ENCODE measurements at regions not wholly inside any gene's neighbourhood (a gene's known extent, or its start where the extent isn't known, plus 50 kb on each side); places are given as distances from the start of the nearest gene placed in this dataset.
A peak's percentile ranks its signal among the peaks of the same experiment; 100 is the strongest.

GRCh38 chr3:160057331-160057730, 68.7 kb downstream of the IL12A start:
- H3K9me3 ChIP-seq (ENCODE audit: insufficient read depth in 2 of 2, low read depth in 1 of 2, low read length in 1 of 2): peaks cover 0 to 7% of the 10 kb centered on the region in 2 experiments; a peak in 1 of 4 replicates
- TF ChIP-seq KDM1A (IDR thresholded peaks at IDR 0.05; ENCODE audit: borderline replicate concordance, low read length) (no peak), ZNF274 (IDR thresholded peaks at IDR 0.05; ENCODE audit: borderline replicate concordance, extremely low read depth, low read length) (no peak)
- no peak overlapping the region for H3K4ac ChIP-seq (replicated peaks; ENCODE audit: insufficient read length, low read depth, low read length)
- no peak overlapping the region for H3K4me3 ChIP-seq (ENCODE audit: extremely low read depth in 1 of 4, insufficient read depth in 2 of 4, low read depth in 3 of 4, low read length in 4 of 4)
- no peaks in the 10 kb centered on the region for H3K79me2 ChIP-seq (ENCODE audit: control insufficient read depth in 1 of 2, insufficient read depth in 2 of 2, low read length in 2 of 2)
- H2BK120ac ChIP-seq (replicated peaks; ENCODE audit: low read depth, low read length): no peak overlapping the region
- FAIRE-seq (peak; percentile 28), DNase-seq (ENCODE audit: low read depth in 1 of 2, low spot score in 2 of 2) (no peak)
- no peak overlapping the region for H3K56ac ChIP-seq (replicated peaks; ENCODE audit: insufficient read length, low read depth, low read length)
- H3K9ac ChIP-seq (replicated peaks in 1 of 4; ENCODE audit: extremely low read depth in 1 of 4, low read depth in 3 of 4, low read length in 3 of 4): no peak overlapping the region
- ChIA-PET CTCF (ENCODE audit: partially characterized antibody) (interaction anchor here (0.7 to 1.4 kb wide), 3 partner anchors 11 to 392 kb away, joined by 3 to 5 read pairs (median 4); partner anchors contain the start of gene TRIM59), POLR2A (ENCODE audit: partially characterized antibody) (no interaction called here)
- 95% methylated on average over 2 of the region's 2 CpGs; no CpG with 5 or more reads in 1 of the 2 experiments for WGBS, 2 experiments (ENCODE audit: extremely low coverage in 1 of 2, insufficient coverage in 1 of 2, insufficient read length in 1 of 2, insufficient replicate concordance in 2 of 2, low coverage in 1 of 2, low lambda C conversion rate in 2 of 2, missing lambda C conversion rate in 1 of 2)
- no peak overlapping the region for H2BK20ac ChIP-seq (ENCODE audit: low read length)
- no peak overlapping the region for H2AFZ ChIP-seq (ENCODE audit: low read length)
- H4K8ac ChIP-seq (ENCODE audit: extremely low read depth, insufficient read depth, low read length): no peak overlapping the region
- no peaks in the 10 kb centered on the region for H3K23me2 ChIP-seq (ENCODE audit: low read depth, low read length)
- H3K4me1 ChIP-seq (replicated peaks in 1 of 4; ENCODE audit: control insufficient read depth in 3 of 4, insufficient read depth in 4 of 4, low read length in 3 of 4): no peaks in the 10 kb centered on the region
- no peak overlapping the region for H3K23ac ChIP-seq (ENCODE audit: insufficient read length)
- no peak overlapping the region for H2AK5ac ChIP-seq (ENCODE audit: low read depth, low read length)
- no peaks in the 10 kb centered on the region for H3K36me3 ChIP-seq (ENCODE audit: control insufficient read depth in 2 of 4, insufficient read depth in 4 of 4, low read length in 3 of 4)
- H3K27me3 ChIP-seq (replicated peaks in 1 of 4; ENCODE audit: control insufficient read depth in 3 of 4, extremely low read depth in 1 of 4, insufficient read depth in 3 of 4, low read length in 3 of 4): no peaks in the 10 kb centered on the region
- H4K20me1 ChIP-seq (replicated peaks in 1 of 2; ENCODE audit: control insufficient read depth in 1 of 2, insufficient read depth in 2 of 2, low read length in 2 of 2): no peaks in the 10 kb centered on the region
- H3K27ac ChIP-seq (ENCODE audit: low read depth, low read length): no peak overlapping the region
- H3K18ac ChIP-seq (ENCODE audit: extremely low read depth, low read length): no peak overlapping the region
- no peak overlapping the region for H3K14ac ChIP-seq (ENCODE audit: insufficient read length)
- H2BK5ac ChIP-seq (ENCODE audit: low read depth, low read length): no peak overlapping the region
- no peak overlapping the region for H2BK12ac ChIP-seq (ENCODE audit: low read depth, low read length)
- H3K79me1 ChIP-seq (ENCODE audit: low read depth, low read length): no peaks in the 10 kb centered on the region; the same call in 1 of the 2 replicates
- H4K91ac ChIP-seq (replicated peaks; ENCODE audit: insufficient read length, low read length): no peak overlapping the region
- H4K5ac ChIP-seq (ENCODE audit: insufficient read length, low read depth, low read length): no peak overlapping the region
- H2BK15ac ChIP-seq (ENCODE audit: low read length): no peak overlapping the region
- H3K4me2 ChIP-seq (ENCODE audit: insufficient read depth in 1 of 2, low read depth in 2 of 2, low read length in 2 of 2): no peak overlapping the region

Measured in H1 (cell line).